HEK293 (cell line): ENCODE measurements at regions not wholly inside any gene's neighbourhood (a gene's known extent, or its start where the extent isn't known, plus 50 kb on each side); places are given as distances from the start of the nearest gene placed in this dataset.

ENCODE experiments used
- CTCF ChIA-PET: fragments of 350-600 bp; formaldehyde crosslinking; extraction: SDS; loops from one replicate; lab custom pipeline; 2021; ENCODE audit warnings: antibody characterized with exemption; lab: Yijun Ruan, JAX
- POLR2A ChIA-PET: fragments of 300-600 bp; formaldehyde crosslinking; extraction: SDS; loops from one replicate; lab custom pipeline; 2020; ENCODE audit warnings: antibody characterized with exemption, inconsistent platforms; lab: Yijun Ruan, JAX
- H3K27ac ChIP-seq: fragments of 200-500 bp; sonication (Bioruptor generic); 2 replicates; pipeline ENCODE4 v1.5.1; 2014; ENCODE audit warnings: low read depth, low read length, control low read depth, inconsistent platforms; ENCODE audit errors: extremely low read depth
- H3K36me3 ChIP-seq, 2 experiments: fragments of 200-500 bp in 1 of 2; sonication (Bioruptor generic) in 1 of 2; 1 replicate in 1 of 2; 2 replicates in 1 of 2; pipeline ENCODE4 v1.5.1; 2014 to 2017; ENCODE audit warnings: inconsistent platforms in 2 of 2, low read length in 2 of 2; ENCODE audit not compliant: control insufficient read depth in 2 of 2, insufficient read depth in 1 of 2
- H3K4me1 ChIP-seq: fragments of 200-500 bp; sonication (Bioruptor generic); 2 replicates; pipeline ENCODE4 v1.5.1; 2014; ENCODE audit warnings: mild to moderate bottlenecking, low read length, inconsistent platforms; ENCODE audit not compliant: control insufficient read depth, insufficient read depth
- H3K4me3 ChIP-seq: 2 replicates; pipeline ENCODE4 v1.5.1; 2011; ENCODE audit warnings: low read depth, mild to moderate bottlenecking, control low read depth, low read length, moderate library complexity
- H3K9me3 ChIP-seq: fragments of 200-500 bp; sonication (Bioruptor generic); 2 replicates; pipeline ENCODE4 v1.5.1; 2014; ENCODE audit warnings: low read depth, low read length, inconsistent platforms; ENCODE audit not compliant: control insufficient read depth, insufficient read depth
- HOXC10 ChIP-seq: sonication (generic); formaldehyde crosslinking; IDR thresholded peaks from 2 replicates; pipeline ENCODE4 v1.8.1; 2023; ENCODE audit warnings: mild to moderate bottlenecking, missing genetic modification reagents
- INSM2 ChIP-seq: fragments of 450-650 bp; formaldehyde crosslinking; IDR thresholded peaks from 2 replicates; pipeline ENCODE4 v1.5.1; 2016; ENCODE audit warnings: missing biosample characterization, missing genetic modification characterization
- PBX3 ChIP-seq: sonication (generic); formaldehyde crosslinking; IDR thresholded peaks from 2 replicates; pipeline ENCODE4 v1.8.1; 2022; ENCODE audit warnings: mild to moderate bottlenecking, moderate library complexity, missing genetic modification reagents
- SCRT1 ChIP-seq: fragments of 450-650 bp; formaldehyde crosslinking; IDR thresholded peaks from 2 replicates; pipeline ENCODE4 v1.5.1; 2016; ENCODE audit warnings: missing biosample characterization, missing genetic modification characterization, borderline replicate concordance
- SCRT2 ChIP-seq: fragments of 450-650 bp; formaldehyde crosslinking; IDR thresholded peaks from 2 replicates; pipeline ENCODE4 v1.5.1; 2016; ENCODE audit warnings: missing biosample characterization, missing genetic modification characterization
- YY1 ChIP-seq: fragments of 450-650 bp; formaldehyde crosslinking; IDR thresholded peaks from 2 replicates; pipeline ENCODE4 v1.5.1; 2018; ENCODE audit warnings: missing biosample characterization, missing genetic modification characterization
- ZBTB20 ChIP-seq: fragments of 450-650 bp; formaldehyde crosslinking; IDR thresholded peaks from 2 replicates; pipeline ENCODE4 v1.5.1; 2016; ENCODE audit warnings: missing biosample characterization, missing genetic modification characterization
- ZBTB26 ChIP-seq: fragments of 450-650 bp; formaldehyde crosslinking; optimal IDR thresholded peaks from 2 replicates; pipeline ENCODE3; 2016; ENCODE audit warnings: missing biosample characterization, mild to moderate bottlenecking, missing genetic modification characterization
- ZNF114 ChIP-seq: fragments of 450-650 bp; formaldehyde crosslinking; IDR thresholded peaks from 2 replicates; pipeline ENCODE4 v1.5.0; 2017; ENCODE audit warnings: missing biosample characterization, missing genetic modification characterization
- ZNF148 ChIP-seq: fragments of 450-650 bp; formaldehyde crosslinking; IDR thresholded peaks from 2 replicates; pipeline ENCODE4 v1.5.0; 2017; ENCODE audit warnings: missing biosample characterization, missing genetic modification characterization, borderline replicate concordance
- ZNF239 ChIP-seq: fragments of 450-650 bp; formaldehyde crosslinking; IDR thresholded peaks from 2 replicates; pipeline ENCODE4 v1.5.1; 2016; ENCODE audit warnings: missing biosample characterization, missing genetic modification characterization
- ZNF404 ChIP-seq: fragments of 450-650 bp; formaldehyde crosslinking; IDR thresholded peaks from 2 replicates; pipeline ENCODE4 v1.5.1; 2017; ENCODE audit warnings: missing biosample characterization, missing genetic modification characterization
- ZNF488 ChIP-seq: fragments of 450-650 bp; formaldehyde crosslinking; IDR thresholded peaks from 2 replicates; pipeline ENCODE4 v1.5.1; 2016; ENCODE audit warnings: missing biosample characterization, missing genetic modification characterization
- ZNF555 ChIP-seq: fragments of 450-650 bp; formaldehyde crosslinking; conservative IDR thresholded peaks from 2 replicates; pipeline ENCODE4 v1.5.1; 2017; ENCODE audit warnings: missing biosample characterization, mild to moderate bottlenecking, missing genetic modification characterization, inconsistent platforms
- ZNF558 ChIP-seq: fragments of 450-650 bp; formaldehyde crosslinking; IDR thresholded peaks from 2 replicates; pipeline ENCODE4 v1.5.1; 2016; ENCODE audit warnings: missing biosample characterization, missing genetic modification characterization
- TF ChIP-seq, protein P1 (sequence below): fragments of 450-650 bp; formaldehyde crosslinking; IDR thresholded peaks from 2 replicates; pipeline ENCODE4 v1.5.1; 2016; ENCODE audit warnings: missing biosample characterization, missing genetic modification characterization, borderline replicate concordance
- TF ChIP-seq, protein P2 (sequence below): IDR thresholded peaks from 2 replicates; pipeline ENCODE4 v1.6.1; 2011; ENCODE audit warnings: mild to moderate bottlenecking, low read depth, low read length, borderline replicate concordance

- H3K4me3 ChIP-seq = no peak overlapping the region
- POLR2A ChIA-PET = no interaction called here
- H3K27ac ChIP-seq = no peak overlapping the region
- no peaks in the 10 kb centered on the region for H3K9me3 ChIP-seq
- H3K4me1 ChIP-seq = no peaks in the 10 kb centered on the region
- H3K36me3 ChIP-seq = no peaks in the 10 kb centered on the region
- CTCF ChIA-PET = no interaction called here
- TF ChIP-seq INSM2 (tag by site-specific recombination) (no peak), ZNF114 (no peak), SCRT2 (tag by site-specific recombination) (no peak), YY1 (tag by site-specific recombination) (no peak), ZBTB26 (tag by site-specific recombination) (no peak), ZNF558 (tag by site-specific recombination) (no peak), ZNF239 (tag by site-specific recombination) (no peak)
- TF ChIP-seq, protein P1, sequence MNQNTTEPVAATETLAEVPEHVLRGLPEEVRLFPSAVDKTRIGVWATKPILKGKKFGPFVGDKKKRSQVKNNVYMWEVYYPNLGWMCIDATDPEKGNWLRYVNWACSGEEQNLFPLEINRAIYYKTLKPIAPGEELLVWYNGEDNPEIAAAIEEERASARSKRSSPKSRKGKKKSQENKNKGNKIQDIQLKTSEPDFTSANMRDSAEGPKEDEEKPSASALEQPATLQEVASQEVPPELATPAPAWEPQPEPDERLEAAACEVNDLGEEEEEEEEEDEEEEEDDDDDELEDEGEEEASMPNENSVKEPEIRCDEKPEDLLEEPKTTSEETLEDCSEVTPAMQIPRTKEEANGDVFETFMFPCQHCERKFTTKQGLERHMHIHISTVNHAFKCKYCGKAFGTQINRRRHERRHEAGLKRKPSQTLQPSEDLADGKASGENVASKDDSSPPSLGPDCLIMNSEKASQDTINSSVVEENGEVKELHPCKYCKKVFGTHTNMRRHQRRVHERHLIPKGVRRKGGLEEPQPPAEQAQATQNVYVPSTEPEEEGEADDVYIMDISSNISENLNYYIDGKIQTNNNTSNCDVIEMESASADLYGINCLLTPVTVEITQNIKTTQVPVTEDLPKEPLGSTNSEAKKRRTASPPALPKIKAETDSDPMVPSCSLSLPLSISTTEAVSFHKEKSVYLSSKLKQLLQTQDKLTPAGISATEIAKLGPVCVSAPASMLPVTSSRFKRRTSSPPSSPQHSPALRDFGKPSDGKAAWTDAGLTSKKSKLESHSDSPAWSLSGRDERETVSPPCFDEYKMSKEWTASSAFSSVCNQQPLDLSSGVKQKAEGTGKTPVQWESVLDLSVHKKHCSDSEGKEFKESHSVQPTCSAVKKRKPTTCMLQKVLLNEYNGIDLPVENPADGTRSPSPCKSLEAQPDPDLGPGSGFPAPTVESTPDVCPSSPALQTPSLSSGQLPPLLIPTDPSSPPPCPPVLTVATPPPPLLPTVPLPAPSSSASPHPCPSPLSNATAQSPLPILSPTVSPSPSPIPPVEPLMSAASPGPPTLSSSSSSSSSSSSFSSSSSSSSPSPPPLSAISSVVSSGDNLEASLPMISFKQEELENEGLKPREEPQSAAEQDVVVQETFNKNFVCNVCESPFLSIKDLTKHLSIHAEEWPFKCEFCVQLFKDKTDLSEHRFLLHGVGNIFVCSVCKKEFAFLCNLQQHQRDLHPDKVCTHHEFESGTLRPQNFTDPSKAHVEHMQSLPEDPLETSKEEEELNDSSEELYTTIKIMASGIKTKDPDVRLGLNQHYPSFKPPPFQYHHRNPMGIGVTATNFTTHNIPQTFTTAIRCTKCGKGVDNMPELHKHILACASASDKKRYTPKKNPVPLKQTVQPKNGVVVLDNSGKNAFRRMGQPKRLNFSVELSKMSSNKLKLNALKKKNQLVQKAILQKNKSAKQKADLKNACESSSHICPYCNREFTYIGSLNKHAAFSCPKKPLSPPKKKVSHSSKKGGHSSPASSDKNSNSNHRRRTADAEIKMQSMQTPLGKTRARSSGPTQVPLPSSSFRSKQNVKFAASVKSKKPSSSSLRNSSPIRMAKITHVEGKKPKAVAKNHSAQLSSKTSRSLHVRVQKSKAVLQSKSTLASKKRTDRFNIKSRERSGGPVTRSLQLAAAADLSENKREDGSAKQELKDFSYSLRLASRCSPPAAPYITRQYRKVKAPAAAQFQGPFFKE (tag by site-specific recombination) = no peak
Observed at GRCh38 chr4:126734465-126734864, 898.3 kb upstream of the INTU start.

DNA sequence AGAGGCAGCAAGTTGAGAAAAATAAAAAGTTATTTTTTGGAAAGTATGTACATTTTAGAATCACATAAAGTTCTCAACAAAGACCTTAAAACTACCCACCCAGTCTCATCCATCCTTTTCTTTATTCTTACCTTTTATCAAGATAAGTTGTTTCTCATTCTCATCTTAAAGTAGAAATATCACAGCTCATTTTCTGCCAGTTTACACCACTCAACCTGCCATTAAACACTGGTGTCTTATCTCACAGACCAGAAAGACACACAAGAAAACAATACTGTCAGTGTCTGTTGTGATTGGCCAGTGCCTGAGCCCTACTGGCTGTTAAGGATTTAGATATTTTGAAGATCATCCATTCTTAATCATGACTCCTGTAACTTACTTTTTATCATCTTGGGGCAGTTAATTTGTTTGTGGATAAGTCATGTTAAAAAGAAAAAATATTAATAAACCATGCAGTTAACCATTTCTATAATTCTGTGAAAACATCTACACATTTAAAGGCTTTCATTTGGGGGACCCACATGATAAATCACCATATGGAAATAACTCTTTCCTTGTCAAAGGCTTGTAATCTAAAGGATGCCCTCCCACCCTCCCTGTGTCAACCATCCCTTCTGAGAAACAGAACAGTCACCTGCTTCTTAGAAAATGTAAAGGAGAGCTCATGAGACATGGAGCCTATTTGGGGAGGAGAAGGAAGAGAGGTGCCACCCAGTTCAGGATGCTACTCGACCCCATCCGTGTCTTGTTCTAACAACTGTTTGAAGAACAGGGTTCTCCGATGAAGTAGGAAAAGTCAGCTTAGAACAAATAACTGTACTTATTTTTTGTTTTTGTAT lies 897.2 kb upstream of the INTU start:
- no peak overlapping the region for H3K4me3 ChIP-seq
- H3K4me1 ChIP-seq = no peaks in the 10 kb centered on the region
- H3K9me3 ChIP-seq = no peaks in the 10 kb centered on the region
- ChIA-PET POLR2A (no interaction called here), CTCF (no interaction called here)
- H3K27ac ChIP-seq = no peak overlapping the region
- H3K36me3 ChIP-seq = no peaks in the 10 kb centered on the region
- TF ChIP-seq ZNF404 (tag by site-specific recombination) = no peak
- no peak for TF ChIP-seq ZBTB20
- no peak for TF ChIP-seq SCRT1
- TF ChIP-seq ZNF148 (tag by site-specific recombination) = no peak
- no peak for TF ChIP-seq ZNF555 (tag by site-specific recombination)
- no peak for TF ChIP-seq ZNF558 (tag by site-specific recombination)
- TF ChIP-seq ZNF488 (tag by site-specific recombination) = no peak
- TF ChIP-seq HOXC10 (CRISPR knock-in tag) = no peak
- no peak for TF ChIP-seq PBX3
- TF ChIP-seq, protein P2, sequence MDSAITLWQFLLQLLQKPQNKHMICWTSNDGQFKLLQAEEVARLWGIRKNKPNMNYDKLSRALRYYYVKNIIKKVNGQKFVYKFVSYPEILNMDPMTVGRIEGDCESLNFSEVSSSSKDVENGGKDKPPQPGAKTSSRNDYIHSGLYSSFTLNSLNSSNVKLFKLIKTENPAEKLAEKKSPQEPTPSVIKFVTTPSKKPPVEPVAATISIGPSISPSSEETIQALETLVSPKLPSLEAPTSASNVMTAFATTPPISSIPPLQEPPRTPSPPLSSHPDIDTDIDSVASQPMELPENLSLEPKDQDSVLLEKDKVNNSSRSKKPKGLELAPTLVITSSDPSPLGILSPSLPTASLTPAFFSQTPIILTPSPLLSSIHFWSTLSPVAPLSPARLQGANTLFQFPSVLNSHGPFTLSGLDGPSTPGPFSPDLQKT = no peak
